ENCODE measurements at regions not wholly inside any gene's neighbourhood (a gene's known extent, or its start where the extent isn't known, plus 50 kb on each side); places are given as distances from the start of the nearest gene placed in this dataset.

DNA sequence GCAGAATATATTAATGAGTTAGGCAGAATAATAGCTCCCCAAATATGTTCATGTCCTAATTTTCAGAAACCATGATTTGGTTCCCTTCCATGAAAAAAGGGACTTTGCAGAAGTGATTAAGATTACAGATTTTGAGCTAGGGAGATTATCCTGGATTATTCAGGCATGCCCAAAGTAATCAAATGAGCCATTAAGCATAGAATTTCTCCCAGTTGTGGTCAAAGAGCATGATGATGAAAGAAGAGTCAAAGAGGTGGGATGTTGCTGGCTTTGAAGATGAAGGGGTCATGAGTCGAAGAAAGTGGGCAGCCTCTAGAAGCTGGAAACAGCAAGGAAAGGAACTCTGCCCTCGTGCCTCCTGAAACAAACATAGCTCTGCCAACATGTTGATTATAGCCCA is 254.2 kb upstream of the CDIN1 start:
- Mint-ChIP-seq H3K4me1 (no peaks in the 10 kb centered on the region), H3K36me3 (peaks cover 15% of the 10 kb centered on the region), H3K4me3 (no peak overlapping the region), H3K27me3 (ENCODE audit: low read depth in 2 of 2) (no peaks in the 10 kb centered on the region), H3K27ac (no peak overlapping the region), H3K9me3 (peaks cover 15 to 19% of the 10 kb centered on the region in 2 donors)
- TF ChIP-seq, protein P1, sequence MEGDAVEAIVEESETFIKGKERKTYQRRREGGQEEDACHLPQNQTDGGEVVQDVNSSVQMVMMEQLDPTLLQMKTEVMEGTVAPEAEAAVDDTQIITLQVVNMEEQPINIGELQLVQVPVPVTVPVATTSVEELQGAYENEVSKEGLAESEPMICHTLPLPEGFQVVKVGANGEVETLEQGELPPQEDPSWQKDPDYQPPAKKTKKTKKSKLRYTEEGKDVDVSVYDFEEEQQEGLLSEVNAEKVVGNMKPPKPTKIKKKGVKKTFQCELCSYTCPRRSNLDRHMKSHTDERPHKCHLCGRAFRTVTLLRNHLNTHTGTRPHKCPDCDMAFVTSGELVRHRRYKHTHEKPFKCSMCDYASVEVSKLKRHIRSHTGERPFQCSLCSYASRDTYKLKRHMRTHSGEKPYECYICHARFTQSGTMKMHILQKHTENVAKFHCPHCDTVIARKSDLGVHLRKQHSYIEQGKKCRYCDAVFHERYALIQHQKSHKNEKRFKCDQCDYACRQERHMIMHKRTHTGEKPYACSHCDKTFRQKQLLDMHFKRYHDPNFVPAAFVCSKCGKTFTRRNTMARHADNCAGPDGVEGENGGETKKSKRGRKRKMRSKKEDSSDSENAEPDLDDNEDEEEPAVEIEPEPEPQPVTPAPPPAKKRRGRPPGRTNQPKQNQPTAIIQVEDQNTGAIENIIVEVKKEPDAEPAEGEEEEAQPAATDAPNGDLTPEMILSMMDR (IDR thresholded peaks at IDR 0.05), result no peak
- intact Hi-C loops (cut with micrococcal nuclease), result no loop called here
- DNase-seq, result no peak
- no peaks in the 10 kb centered on the region for H3K27me3 ChIP-seq (ENCODE audit: control insufficient read depth, insufficient read depth, low read length)
- peaks cover 19% of the 10 kb centered on the region for H3K9me3 ChIP-seq (ENCODE audit: control insufficient read depth, insufficient read depth, low read length)
- no peak overlapping the region for H3K27ac ChIP-seq (ENCODE audit: low read length)
- no peaks in the 10 kb centered on the region for H3K36me3 ChIP-seq (ENCODE audit: control insufficient read depth, insufficient read depth, low read length)
- ATAC-seq, result no peak
- 71% methylated on average over 2 of the region's 2 CpGs for WGBS (ENCODE audit: insufficient coverage)
- H3K4me1 ChIP-seq (ENCODE audit: control insufficient read depth, insufficient read depth, low read length), result no peaks in the 10 kb centered on the region
- H3K4me3 ChIP-seq (ENCODE audit: low read length), result no peak overlapping the region

DNA sequence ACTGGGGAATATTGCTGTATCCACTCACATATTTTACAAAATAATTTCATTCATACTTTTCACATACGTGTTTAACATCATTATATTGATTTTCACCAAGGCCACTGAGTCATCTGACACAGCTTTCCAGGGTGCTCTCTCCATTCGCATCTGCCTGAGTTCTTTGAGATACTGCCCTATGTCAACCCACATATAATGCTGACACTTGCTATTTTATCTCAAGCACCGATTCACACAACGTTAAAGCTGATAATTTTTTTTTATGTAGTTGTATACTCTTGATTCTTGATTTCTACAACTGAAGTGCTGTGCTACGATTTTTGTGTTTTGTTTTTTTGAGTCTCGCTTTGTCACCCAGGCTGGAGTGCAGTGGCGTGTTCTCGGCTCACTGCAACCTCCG is 249.8 kb upstream of the CDIN1 start:
- H3K36me3 Mint-ChIP-seq, result no peaks in the 10 kb centered on the region
- no peak overlapping the region for H3K27ac Mint-ChIP-seq
- Histone ChIP-seq H3K4me3 (ENCODE audit: low read length) (no peak overlapping the region), H3K27ac (ENCODE audit: low read length) (no peak overlapping the region), H3K36me3 (ENCODE audit: control insufficient read depth, insufficient read depth, low read length) (no peaks in the 10 kb centered on the region), H3K9me3 (ENCODE audit: control insufficient read depth, insufficient read depth, low read length) (peaks cover 19% of the 10 kb centered on the region), H3K4me1 (ENCODE audit: control insufficient read depth, insufficient read depth, low read length) (no peaks in the 10 kb centered on the region), H3K27me3 (ENCODE audit: control insufficient read depth, insufficient read depth, low read length) (no peaks in the 10 kb centered on the region)
- TF ChIP-seq, protein P1 (IDR thresholded peaks at IDR 0.05), result no peak
- H3K4me1 Mint-ChIP-seq, result no peaks in the 10 kb centered on the region
- ATAC-seq (no peak), DNase-seq (no peak)
- peaks cover 9% of the 10 kb centered on the region in 2 donors for H3K9me3 Mint-ChIP-seq
- H3K27me3 Mint-ChIP-seq (ENCODE audit: low read depth in 2 of 2), result no peaks in the 10 kb centered on the region
- 89% methylated on average over 8 of the region's 9 CpGs for WGBS (ENCODE audit: insufficient coverage)
- intact Hi-C loops (cut with micrococcal nuclease), result no loop called here
- no peak overlapping the region for H3K4me3 Mint-ChIP-seq

DNA sequence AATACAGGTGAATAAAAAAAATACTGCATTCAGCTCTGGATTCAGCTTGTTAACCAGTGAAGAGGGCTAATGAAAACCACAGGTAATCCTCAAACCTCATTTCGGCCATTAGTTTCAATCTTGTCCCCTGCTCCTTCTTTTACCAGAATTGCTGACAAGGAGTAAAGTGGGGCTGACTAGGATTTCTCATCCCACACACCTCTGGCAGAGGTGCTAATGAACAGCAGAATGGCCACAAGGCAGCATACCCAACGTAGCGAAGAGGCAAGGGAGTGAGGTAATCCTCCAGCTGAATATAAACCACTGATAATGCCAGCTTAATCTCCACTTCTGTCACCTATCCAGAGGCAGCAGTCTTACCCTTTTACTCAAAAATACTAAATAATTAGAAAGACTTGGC is 248.8 kb upstream of the CDIN1 start:
- H3K4me1 ChIP-seq (ENCODE audit: control insufficient read depth, insufficient read depth, low read length), result no peaks in the 10 kb centered on the region
- DNase-seq, result no peak
- Mint-ChIP-seq H3K4me1 (no peaks in the 10 kb centered on the region), H3K36me3 (no peaks in the 10 kb centered on the region), H3K27me3 (ENCODE audit: low read depth in 2 of 2) (no peaks in the 10 kb centered on the region), H3K4me3 (no peak overlapping the region), H3K9me3 (peaks cover 5% of the 10 kb centered on the region in 2 donors), H3K27ac (no peak overlapping the region)
- H3K9me3 ChIP-seq (ENCODE audit: control insufficient read depth, insufficient read depth, low read length), result peaks cover 19% of the 10 kb centered on the region
- 75% methylated on average over 3 of the region's 3 CpGs for WGBS (ENCODE audit: insufficient coverage)
- no peak for ATAC-seq
- no peak overlapping the region for H3K27ac ChIP-seq (ENCODE audit: low read length)
- no peaks in the 10 kb centered on the region for H3K27me3 ChIP-seq (ENCODE audit: control insufficient read depth, insufficient read depth, low read length)
- no peaks in the 10 kb centered on the region for H3K36me3 ChIP-seq (ENCODE audit: control insufficient read depth, insufficient read depth, low read length)
- H3K4me3 ChIP-seq (ENCODE audit: low read length), result no peak overlapping the region
- intact Hi-C loops (cut with micrococcal nuclease), result no loop called here
- TF ChIP-seq, protein P1 (IDR thresholded peaks at IDR 0.05), result no peak

DNA sequence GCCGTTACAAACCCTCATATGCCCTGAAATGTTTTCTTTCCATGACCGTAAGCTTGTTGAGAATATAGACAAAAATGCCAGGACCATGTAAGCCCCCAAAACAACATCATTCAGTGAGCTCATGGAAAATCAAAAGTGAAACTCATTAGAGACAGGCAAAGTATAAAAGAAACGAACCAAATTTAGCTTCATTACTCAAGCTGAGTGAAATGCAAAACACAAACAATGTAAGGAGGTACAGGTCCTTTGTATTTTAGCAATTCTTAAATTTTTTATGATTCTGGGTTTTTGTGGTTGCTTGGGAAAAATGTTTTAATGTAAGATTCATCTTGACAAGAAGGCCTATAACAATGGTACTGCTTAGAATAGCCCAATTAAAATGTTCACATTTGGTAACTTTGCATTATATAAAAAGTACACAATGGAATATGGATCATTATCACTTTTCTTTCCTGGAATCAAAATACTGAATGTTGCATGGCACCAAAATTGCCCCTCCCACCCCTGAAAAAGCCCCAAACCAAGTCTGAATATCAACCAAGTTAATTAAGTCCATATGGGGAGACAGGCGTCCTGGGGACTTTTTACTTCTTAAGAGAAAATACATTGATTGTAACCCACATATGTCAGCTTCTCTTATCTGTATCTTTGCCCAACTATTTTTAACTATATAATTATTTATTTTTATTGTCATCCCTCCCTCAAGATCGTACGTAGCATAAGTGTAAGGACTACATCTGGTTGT is 247.7 kb upstream of the CDIN1 start:
- TF ChIP-seq, protein P1 (IDR thresholded peaks at IDR 0.05), result no peak
- no peaks in the 10 kb centered on the region for H3K27me3 Mint-ChIP-seq (ENCODE audit: low read depth in 2 of 2)
- no peak for ATAC-seq
- no peaks in the 10 kb centered on the region for H3K4me1 ChIP-seq (ENCODE audit: control insufficient read depth, insufficient read depth, low read length)
- H3K4me3 ChIP-seq (ENCODE audit: low read length), result no peak overlapping the region
- no peaks in the 10 kb centered on the region for H3K36me3 Mint-ChIP-seq
- no peak overlapping the region for H3K4me3 Mint-ChIP-seq
- no peaks in the 10 kb centered on the region for H3K4me1 Mint-ChIP-seq
- no peaks in the 10 kb centered on the region for H3K27me3 ChIP-seq (ENCODE audit: control insufficient read depth, insufficient read depth, low read length)
- no peak overlapping the region for H3K27ac ChIP-seq (ENCODE audit: low read length)
- peaks cover 2 to 5% of the 10 kb centered on the region in 2 donors for H3K9me3 Mint-ChIP-seq
- no peak for DNase-seq
- no peaks in the 10 kb centered on the region for H3K36me3 ChIP-seq (ENCODE audit: control insufficient read depth, insufficient read depth, low read length)
- intact Hi-C loops (cut with micrococcal nuclease), result no loop called here
- WGBS (ENCODE audit: insufficient coverage), result 82% methylated on average over 6 of the region's 6 CpGs
- no peak overlapping the region for H3K27ac Mint-ChIP-seq
- peaks cover 15% of the 10 kb centered on the region for H3K9me3 ChIP-seq (ENCODE audit: control insufficient read depth, insufficient read depth, low read length)

All from natural killer cell (primary cell).